ENCODE measurements at regions not wholly inside any gene's neighbourhood (a gene's known extent, or its start where the extent isn't known, plus 50 kb on each side); places are given as distances from the start of the nearest gene placed in this dataset.

- Histone ChIP-seq H3K9me3 (ENCODE audit: control insufficient read depth, low read length) (no peaks in the 10 kb centered on the region), H3K4me2 (ENCODE audit: low read length) (peak overlapping the region; percentile 10), H3K9ac (no peak overlapping the region), H3K36me3 (ENCODE audit: control insufficient read depth, insufficient read depth, low read length) (no peaks in the 10 kb centered on the region), H3K27ac (no peak overlapping the region), H3K4me1 (peaks cover 2% of the 10 kb centered on the region), H3K4me3 (ENCODE audit: low read depth, low read length) (no peak overlapping the region), H3K27me3 (ENCODE audit: control insufficient read depth, insufficient read depth, low read length) (no peaks in the 10 kb centered on the region), H3K79me2 (no peaks in the 10 kb centered on the region), H2AFZ (no peak overlapping the region)
- no peak for TF ChIP-seq CTCF (IDR thresholded peaks at IDR 0.05)
Observed at GRCh38 chr15:67998599-67999133, 55.4 kb upstream of the PIAS1 start.

DNA sequence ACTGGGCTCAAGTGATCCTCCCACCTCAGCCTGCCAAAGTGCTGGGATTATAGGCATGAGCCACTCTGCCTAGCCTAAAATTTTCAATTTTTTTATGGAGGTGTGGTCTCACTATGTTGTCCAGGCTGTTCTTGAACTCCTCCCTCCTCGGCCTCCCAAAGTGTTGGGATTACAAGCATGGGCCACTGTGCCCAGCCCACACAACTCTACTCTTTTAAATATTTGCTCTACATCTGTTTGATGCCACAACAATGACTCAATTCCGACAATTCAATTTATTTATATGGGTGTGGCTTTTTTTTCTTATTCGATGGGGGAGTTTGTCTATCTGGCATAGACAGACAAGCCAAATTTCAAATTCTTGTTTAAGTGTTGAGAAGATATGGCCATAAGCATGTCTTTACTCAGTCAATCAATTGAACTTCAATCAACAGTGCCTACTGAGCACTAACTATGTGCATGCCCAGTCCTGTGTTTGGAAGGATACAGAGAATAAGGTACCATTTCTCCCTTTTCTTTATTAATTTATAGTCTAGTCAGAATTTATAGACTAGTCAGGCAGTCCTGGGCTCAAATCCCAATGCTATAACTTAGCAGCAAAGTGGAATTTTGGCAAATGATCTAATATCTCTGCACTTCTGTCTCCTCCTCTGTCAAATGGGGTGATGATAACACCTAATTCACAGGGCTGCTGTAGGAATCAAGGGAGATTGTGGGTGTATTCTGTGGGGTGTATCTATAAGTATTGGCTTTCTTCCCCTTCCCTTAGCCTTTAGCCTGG, 54.6 kb upstream of the PIAS1 start:
- Histone ChIP-seq H3K27me3 (ENCODE audit: control insufficient read depth, insufficient read depth, low read length) (no peaks in the 10 kb centered on the region), H2AFZ (no peak overlapping the region), H3K4me1 (peaks cover 2% of the 10 kb centered on the region), H3K4me2 (ENCODE audit: low read length) (no peak overlapping the region), H3K36me3 (ENCODE audit: control insufficient read depth, insufficient read depth, low read length) (no peaks in the 10 kb centered on the region), H3K79me2 (no peaks in the 10 kb centered on the region), H3K9ac (no peak overlapping the region), H3K27ac (no peak overlapping the region), H3K4me3 (ENCODE audit: low read depth, low read length) (no peak overlapping the region), H3K9me3 (ENCODE audit: control insufficient read depth, low read length) (no peaks in the 10 kb centered on the region)
- no peak for TF ChIP-seq CTCF (IDR thresholded peaks at IDR 0.05)

- Histone ChIP-seq H3K27ac (no peak overlapping the region), H3K4me1 (peaks cover 2% of the 10 kb centered on the region), H3K36me3 (ENCODE audit: control insufficient read depth, insufficient read depth, low read length) (no peaks in the 10 kb centered on the region), H3K79me2 (no peaks in the 10 kb centered on the region), H3K27me3 (ENCODE audit: control insufficient read depth, insufficient read depth, low read length) (no peaks in the 10 kb centered on the region), H3K9me3 (ENCODE audit: control insufficient read depth, low read length) (no peaks in the 10 kb centered on the region), H3K4me3 (ENCODE audit: low read depth, low read length) (no peak overlapping the region), H3K9ac (no peak overlapping the region), H3K4me2 (ENCODE audit: low read length) (no peak overlapping the region), H2AFZ (no peak overlapping the region)
- no peak for TF ChIP-seq CTCF (IDR thresholded peaks at IDR 0.05)
Observed at GRCh38 chr15:68000754-68001153, 53.4 kb upstream of the PIAS1 start.

DNA sequence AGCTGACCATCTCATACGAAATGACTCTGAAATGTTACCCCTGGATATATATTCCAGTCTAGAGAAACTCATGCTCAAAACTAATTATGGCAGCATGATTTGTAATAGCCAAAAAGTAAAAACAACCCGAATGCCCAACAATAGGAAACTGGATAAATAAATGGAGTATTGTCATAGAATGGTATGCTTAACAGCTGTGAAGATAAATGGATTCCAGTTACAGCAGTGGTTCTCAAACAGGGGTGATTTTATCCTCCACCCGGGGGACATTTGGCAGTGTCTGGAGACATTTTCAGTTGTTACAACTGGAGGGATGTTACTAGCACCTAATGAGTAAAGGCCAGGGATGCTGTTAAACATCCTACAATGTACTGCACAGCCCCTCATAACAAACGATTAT, 52.3 kb upstream of the PIAS1 start:
- no peak overlapping the region for H3K9ac ChIP-seq
- no peak overlapping the region for H3K4me3 ChIP-seq (ENCODE audit: low read depth, low read length)
- H2AFZ ChIP-seq, result no peak overlapping the region
- no peak overlapping the region for H3K27ac ChIP-seq
- H3K9me3 ChIP-seq (ENCODE audit: control insufficient read depth, low read length), result no peaks in the 10 kb centered on the region
- no peak overlapping the region for H3K4me2 ChIP-seq (ENCODE audit: low read length)
- no peaks in the 10 kb centered on the region for H3K79me2 ChIP-seq
- H3K27me3 ChIP-seq (ENCODE audit: control insufficient read depth, insufficient read depth, low read length), result no peaks in the 10 kb centered on the region
- H3K36me3 ChIP-seq (ENCODE audit: control insufficient read depth, insufficient read depth, low read length), result no peaks in the 10 kb centered on the region
- peaks cover 2% of the 10 kb centered on the region for H3K4me1 ChIP-seq
- no peak for TF ChIP-seq CTCF (IDR thresholded peaks at IDR 0.05)

DNA sequence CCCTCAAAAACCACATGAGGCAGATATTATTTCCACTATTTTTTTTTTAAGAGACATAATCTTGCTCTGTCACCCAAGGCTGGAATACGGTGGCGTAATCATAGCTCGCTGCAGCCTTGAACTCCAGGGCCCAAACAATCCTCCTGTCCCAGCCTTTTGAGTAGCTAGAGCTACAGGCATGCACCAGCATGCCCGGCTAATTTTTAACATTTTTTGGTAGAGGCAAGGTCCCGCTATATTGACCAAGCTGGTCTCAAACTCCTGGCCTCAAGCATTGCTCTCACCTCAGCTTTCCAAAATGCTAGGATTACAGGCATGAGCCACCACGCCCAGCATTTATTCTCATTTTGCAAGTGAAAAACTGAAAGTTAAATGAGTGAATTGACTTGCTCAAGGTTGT, 50.8 kb upstream of the PIAS1 start:
- Histone ChIP-seq H3K27ac (no peak overlapping the region), H3K9me3 (ENCODE audit: control insufficient read depth, low read length) (no peaks in the 10 kb centered on the region), H3K27me3 (ENCODE audit: control insufficient read depth, insufficient read depth, low read length) (no peaks in the 10 kb centered on the region), H3K9ac (no peak overlapping the region), H3K4me2 (ENCODE audit: low read length) (no peak overlapping the region), H3K79me2 (no peaks in the 10 kb centered on the region), H3K36me3 (ENCODE audit: control insufficient read depth, insufficient read depth, low read length) (no peaks in the 10 kb centered on the region), H2AFZ (no peak overlapping the region), H3K4me1 (peaks cover 2% of the 10 kb centered on the region), H3K4me3 (ENCODE audit: low read depth, low read length) (no peak overlapping the region)
- TF ChIP-seq CTCF (IDR thresholded peaks at IDR 0.05), result no peak

Data from parathyroid adenoma (tissue), 2 donors.